Sigmoid colon (tissue), 3 donors: ENCODE measurements at regions not wholly inside any gene's neighbourhood (a gene's known extent, or its start where the extent isn't known, plus 50 kb on each side); places are given as distances from the start of the nearest gene placed in this dataset.

Experiments
- POLR2A ChIP-seq, 2 donors: fragments of 450-650 bp; IDR thresholded peaks; one replicate each; pipeline ENCODE4 v1.6.1; 2016; ENCODE audit warnings: antibody characterized with exemption in 2 of 2, mild to moderate bottlenecking in 2 of 2, moderate library complexity in 2 of 2
- TF ChIP-seq, protein P1 (sequence below), 4 experiments: fragments of 450-650 bp in 3 of 4; fragments of 200-600 bp in 1 of 4; IDR thresholded peaks; one replicate each; pipeline ENCODE4 v1.5.1; 2016 to 2019; ENCODE audit warnings: antibody characterized with exemption in 4 of 4, mild to moderate bottlenecking in 3 of 4, moderate library complexity in 2 of 4

- TF ChIP-seq, protein P1, sequence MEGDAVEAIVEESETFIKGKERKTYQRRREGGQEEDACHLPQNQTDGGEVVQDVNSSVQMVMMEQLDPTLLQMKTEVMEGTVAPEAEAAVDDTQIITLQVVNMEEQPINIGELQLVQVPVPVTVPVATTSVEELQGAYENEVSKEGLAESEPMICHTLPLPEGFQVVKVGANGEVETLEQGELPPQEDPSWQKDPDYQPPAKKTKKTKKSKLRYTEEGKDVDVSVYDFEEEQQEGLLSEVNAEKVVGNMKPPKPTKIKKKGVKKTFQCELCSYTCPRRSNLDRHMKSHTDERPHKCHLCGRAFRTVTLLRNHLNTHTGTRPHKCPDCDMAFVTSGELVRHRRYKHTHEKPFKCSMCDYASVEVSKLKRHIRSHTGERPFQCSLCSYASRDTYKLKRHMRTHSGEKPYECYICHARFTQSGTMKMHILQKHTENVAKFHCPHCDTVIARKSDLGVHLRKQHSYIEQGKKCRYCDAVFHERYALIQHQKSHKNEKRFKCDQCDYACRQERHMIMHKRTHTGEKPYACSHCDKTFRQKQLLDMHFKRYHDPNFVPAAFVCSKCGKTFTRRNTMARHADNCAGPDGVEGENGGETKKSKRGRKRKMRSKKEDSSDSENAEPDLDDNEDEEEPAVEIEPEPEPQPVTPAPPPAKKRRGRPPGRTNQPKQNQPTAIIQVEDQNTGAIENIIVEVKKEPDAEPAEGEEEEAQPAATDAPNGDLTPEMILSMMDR (IDR thresholded peaks at IDR 0.05), result no peak
- no peak for TF ChIP-seq POLR2A (IDR thresholded peaks at IDR 0.05)
Observed at GRCh38 chr15:47616876-47617275, 100.4 kb upstream of the SEMA6D start.
